ENCODE measurements at regions not wholly inside any gene's neighbourhood (a gene's known extent, or its start where the extent isn't known, plus 50 kb on each side); places are given as distances from the start of the nearest gene placed in this dataset.

GRCh38 chr6:16064671-16065072 lies 64.2 kb upstream of the MYLIP start:
- Histone ChIP-seq H3K14ac (ENCODE audit: low read length in 2 of 2) (no peak overlapping the region), H4K8ac (ENCODE audit: low read length) (no peak overlapping the region), H2BK120ac (ENCODE audit: low read depth, low read length) (no peak overlapping the region), H3K4me1 (ENCODE audit: control insufficient read depth, insufficient read depth, low read depth, low read length) (no peaks in the 10 kb centered on the region), H2BK5ac (ENCODE audit: low read depth, low read length, poor library complexity, severe bottlenecking) (no peak overlapping the region), H2AK5ac (ENCODE audit: low read length, severe bottlenecking) (no peak overlapping the region), H3K23ac (ENCODE audit: low read length in 2 of 2) (no peak overlapping the region), H3K9ac (ENCODE audit: low read length) (no peak overlapping the region), H3K4me3 (ENCODE audit: insufficient read depth in 1 of 2, low read depth in 1 of 2, low read length in 2 of 2) (no peak overlapping the region), H3K27ac (ENCODE audit: low read length, poor library complexity, severe bottlenecking) (no peak overlapping the region), H3K9me3 (ENCODE audit: control insufficient read depth, low read length) (no peaks in the 10 kb centered on the region), H3K27me3 (ENCODE audit: control insufficient read depth in 1 of 2, insufficient read depth in 1 of 2, low read length in 2 of 2) (peaks cover 0 to 7% of the 10 kb centered on the region in 2 experiments), H2BK15ac (ENCODE audit: low read depth, poor library complexity, severe bottlenecking) (no peak overlapping the region), H4K91ac (ENCODE audit: low read length) (no peak overlapping the region), H3K79me1 (replicated peaks; ENCODE audit: low read length, poor library complexity, severe bottlenecking) (no peaks in the 10 kb centered on the region), H3K4ac (ENCODE audit: low read depth in 1 of 2, low read length in 2 of 2) (no peak overlapping the region), H2AFZ (ENCODE audit: low read depth, low read length) (no peak overlapping the region), H3K18ac (ENCODE audit: low read depth in 1 of 2, low read length in 2 of 2) (no peak overlapping the region), H3K4me2 (ENCODE audit: low read length, poor library complexity, severe bottlenecking) (no peak overlapping the region), H2BK12ac (ENCODE audit: low read length in 2 of 2) (no peak overlapping the region), H3K36me3 (ENCODE audit: control insufficient read depth in 1 of 2, insufficient read depth in 2 of 2, low read depth in 1 of 2, low read length in 2 of 2) (no peaks in the 10 kb centered on the region)
- peak; percentile 48 for DNase-seq
- 38% methylated on average over 7 of the region's 7 CpGs for WGBS

GRCh38 chr6:16063580-16063979 lies 65.3 kb upstream of the MYLIP start:
- Histone ChIP-seq H3K4me2 (ENCODE audit: low read length, poor library complexity, severe bottlenecking) (no peak overlapping the region), H3K27me3 (ENCODE audit: control insufficient read depth in 1 of 2, insufficient read depth in 1 of 2, low read length in 2 of 2) (peaks cover 0 to 8% of the 10 kb centered on the region in 2 experiments), H3K23ac (ENCODE audit: low read length in 2 of 2) (no peak overlapping the region), H2BK120ac (ENCODE audit: low read depth, low read length) (no peak overlapping the region), H2AK5ac (ENCODE audit: low read length, severe bottlenecking) (no peak overlapping the region), H2AFZ (ENCODE audit: low read depth, low read length) (no peak overlapping the region), H3K4me3 (ENCODE audit: insufficient read depth in 1 of 2, low read depth in 1 of 2, low read length in 2 of 2) (no peak overlapping the region), H2BK5ac (ENCODE audit: low read depth, low read length, poor library complexity, severe bottlenecking) (no peak overlapping the region), H3K9me3 (ENCODE audit: control insufficient read depth, low read length) (no peaks in the 10 kb centered on the region), H4K91ac (ENCODE audit: low read length) (no peak overlapping the region), H2BK12ac (ENCODE audit: low read length in 2 of 2) (no peak overlapping the region), H3K4ac (ENCODE audit: low read depth in 1 of 2, low read length in 2 of 2) (no peak overlapping the region), H3K36me3 (ENCODE audit: control insufficient read depth in 1 of 2, insufficient read depth in 2 of 2, low read depth in 1 of 2, low read length in 2 of 2) (no peaks in the 10 kb centered on the region), H3K4me1 (ENCODE audit: control insufficient read depth, insufficient read depth, low read depth, low read length) (no peaks in the 10 kb centered on the region), H3K27ac (ENCODE audit: low read length, poor library complexity, severe bottlenecking) (no peak overlapping the region), H2BK15ac (ENCODE audit: low read depth, poor library complexity, severe bottlenecking) (no peak overlapping the region), H3K9ac (ENCODE audit: low read length) (no peak overlapping the region), H3K14ac (ENCODE audit: low read length in 2 of 2) (no peak overlapping the region), H3K79me1 (replicated peaks; ENCODE audit: low read length, poor library complexity, severe bottlenecking) (no peaks in the 10 kb centered on the region), H4K8ac (ENCODE audit: low read length) (no peak overlapping the region), H3K18ac (ENCODE audit: low read depth in 1 of 2, low read length in 2 of 2) (no peak overlapping the region)
- no peak for DNase-seq
- WGBS = no CpG with 5 or more reads among the region's 1 CpG

GRCh38 chr6:16061818-16062217 lies 67.1 kb upstream of the MYLIP start:
- Histone ChIP-seq H2BK5ac (ENCODE audit: low read depth, low read length, poor library complexity, severe bottlenecking) (no peak overlapping the region), H2AFZ (ENCODE audit: low read depth, low read length) (no peak overlapping the region), H3K9me3 (ENCODE audit: control insufficient read depth, low read length) (no peaks in the 10 kb centered on the region), H4K91ac (ENCODE audit: low read length) (no peak overlapping the region), H3K14ac (ENCODE audit: low read length in 2 of 2) (no peak overlapping the region), H3K27me3 (ENCODE audit: control insufficient read depth in 1 of 2, insufficient read depth in 1 of 2, low read length in 2 of 2) (peaks cover 0 to 8% of the 10 kb centered on the region in 2 experiments), H3K4ac (ENCODE audit: low read depth in 1 of 2, low read length in 2 of 2) (no peak overlapping the region), H3K4me2 (ENCODE audit: low read length, poor library complexity, severe bottlenecking) (no peak overlapping the region), H3K23ac (ENCODE audit: low read length in 2 of 2) (no peak overlapping the region), H4K8ac (ENCODE audit: low read length) (no peak overlapping the region), H3K4me1 (ENCODE audit: control insufficient read depth, insufficient read depth, low read depth, low read length) (no peaks in the 10 kb centered on the region), H3K18ac (ENCODE audit: low read depth in 1 of 2, low read length in 2 of 2) (no peak overlapping the region), H3K79me1 (replicated peaks; ENCODE audit: low read length, poor library complexity, severe bottlenecking) (no peaks in the 10 kb centered on the region), H2BK12ac (ENCODE audit: low read length in 2 of 2) (no peak overlapping the region), H3K4me3 (ENCODE audit: insufficient read depth in 1 of 2, low read depth in 1 of 2, low read length in 2 of 2) (no peak overlapping the region), H3K36me3 (ENCODE audit: control insufficient read depth in 1 of 2, insufficient read depth in 2 of 2, low read depth in 1 of 2, low read length in 2 of 2) (no peaks in the 10 kb centered on the region), H2BK120ac (ENCODE audit: low read depth, low read length) (no peak overlapping the region), H2BK15ac (ENCODE audit: low read depth, poor library complexity, severe bottlenecking) (no peak overlapping the region), H3K9ac (ENCODE audit: low read length) (no peak overlapping the region), H3K27ac (ENCODE audit: low read length, poor library complexity, severe bottlenecking) (no peak overlapping the region), H2AK5ac (ENCODE audit: low read length, severe bottlenecking) (no peak overlapping the region)
- DNase-seq = no peak
- WGBS = no CpG with 5 or more reads among the region's 2 CpGs

GRCh38 chr6:16060039-16060438 lies 68.8 kb upstream of the MYLIP start:
- Histone ChIP-seq H3K4me1 (ENCODE audit: control insufficient read depth, insufficient read depth, low read depth, low read length) (no peaks in the 10 kb centered on the region), H4K91ac (ENCODE audit: low read length) (no peak overlapping the region), H3K27me3 (ENCODE audit: control insufficient read depth in 1 of 2, insufficient read depth in 1 of 2, low read length in 2 of 2) (peaks cover 0 to 8% of the 10 kb centered on the region in 2 experiments)

More at GRCh38 chr6:16060039-16060438, 68.8 kb upstream of the MYLIP start:
- no peak overlapping the region for H3K27ac ChIP-seq (ENCODE audit: low read length, poor library complexity, severe bottlenecking)
- no peak overlapping the region for H2BK120ac ChIP-seq (ENCODE audit: low read depth, low read length)
- H3K18ac ChIP-seq (ENCODE audit: low read depth in 1 of 2, low read length in 2 of 2) = no peak overlapping the region
- no peak for DNase-seq
- no peak overlapping the region for H3K4me3 ChIP-seq (ENCODE audit: insufficient read depth in 1 of 2, low read depth in 1 of 2, low read length in 2 of 2)
- no peak overlapping the region for H2BK5ac ChIP-seq (ENCODE audit: low read depth, low read length, poor library complexity, severe bottlenecking)
- no peaks in the 10 kb centered on the region for H3K79me1 ChIP-seq (replicated peaks; ENCODE audit: low read length, poor library complexity, severe bottlenecking)
- H2BK12ac ChIP-seq (ENCODE audit: low read length in 2 of 2) = no peak overlapping the region
- no peak overlapping the region for H2AK5ac ChIP-seq (ENCODE audit: low read length, severe bottlenecking)
- no peak overlapping the region for H2AFZ ChIP-seq (ENCODE audit: low read depth, low read length)
- 61% methylated on average over 3 of the region's 3 CpGs for WGBS
- H3K9ac ChIP-seq (ENCODE audit: low read length) = no peak overlapping the region
- no peak overlapping the region for H3K23ac ChIP-seq (ENCODE audit: low read length in 2 of 2)
- H3K36me3 ChIP-seq (ENCODE audit: control insufficient read depth in 1 of 2, insufficient read depth in 2 of 2, low read depth in 1 of 2, low read length in 2 of 2) = no peaks in the 10 kb centered on the region
- no peaks in the 10 kb centered on the region for H3K9me3 ChIP-seq (ENCODE audit: control insufficient read depth, low read length)
- H3K4ac ChIP-seq (ENCODE audit: low read depth in 1 of 2, low read length in 2 of 2) = no peak overlapping the region
- no peak overlapping the region for H2BK15ac ChIP-seq (ENCODE audit: low read depth, poor library complexity, severe bottlenecking)
- no peak overlapping the region for H4K8ac ChIP-seq (ENCODE audit: low read length)
- H3K4me2 ChIP-seq (ENCODE audit: low read length, poor library complexity, severe bottlenecking) = no peak overlapping the region
- no peak overlapping the region for H3K14ac ChIP-seq (ENCODE audit: low read length in 2 of 2)
